ENCODE measurements at regions not wholly inside any gene's neighbourhood (a gene's known extent, or its start where the extent isn't known, plus 50 kb on each side); places are given as distances from the start of the nearest gene placed in this dataset.

- Histone ChIP-seq H3K27ac (ENCODE audit: insufficient read depth, low read length) (no peak overlapping the region), H3K9ac (ENCODE audit: insufficient read depth, low read length) (no peak overlapping the region), H3K36me3 (ENCODE audit: control insufficient read depth, insufficient read depth, low read length) (no peaks in the 10 kb centered on the region), H4K20me1 (ENCODE audit: control insufficient read depth, extremely low read depth, insufficient read depth, low read length) (no peaks in the 10 kb centered on the region), H3K4me1 (ENCODE audit: control insufficient read depth, extremely low read depth, insufficient read depth, low read length) (no peaks in the 10 kb centered on the region), H3K9me3 (ENCODE audit: control insufficient read depth, insufficient read depth, low read depth, low read length) (no peaks in the 10 kb centered on the region), H3K79me2 (ENCODE audit: control insufficient read depth, insufficient read depth, low read length) (no peaks in the 10 kb centered on the region), H2AFZ (ENCODE audit: low read length) (no peak overlapping the region), H3K4me2 (ENCODE audit: extremely low read depth, insufficient read depth, low read length) (no peak overlapping the region), H3K27me3 (ENCODE audit: control insufficient read depth, insufficient read depth, low read length) (no peaks in the 10 kb centered on the region), H3K4me3 (replicated peaks in 1 of 4; ENCODE audit: control extremely low read depth in 1 of 4, insufficient read depth in 1 of 4, low read depth in 3 of 4, low read length in 4 of 4) (no peak overlapping the region)
- TF ChIP-seq EZH2 (IDR thresholded peaks at IDR 0.05; ENCODE audit: low read length, missing control alignments) (no peak), CTCF (conservative IDR thresholded peaks at IDR 0.05 in 1 of 2, IDR thresholded peaks at IDR 0.05 in 1 of 2; ENCODE audit: low read depth in 1 of 2, low read length in 2 of 2) (no peak)
- DNase-seq (ENCODE audit: low read depth in 2 of 2): no peak
These were observed 139.7 kb upstream of the LRFN2 start for GRCh38 chr6:40726853-40727252.

DNA sequence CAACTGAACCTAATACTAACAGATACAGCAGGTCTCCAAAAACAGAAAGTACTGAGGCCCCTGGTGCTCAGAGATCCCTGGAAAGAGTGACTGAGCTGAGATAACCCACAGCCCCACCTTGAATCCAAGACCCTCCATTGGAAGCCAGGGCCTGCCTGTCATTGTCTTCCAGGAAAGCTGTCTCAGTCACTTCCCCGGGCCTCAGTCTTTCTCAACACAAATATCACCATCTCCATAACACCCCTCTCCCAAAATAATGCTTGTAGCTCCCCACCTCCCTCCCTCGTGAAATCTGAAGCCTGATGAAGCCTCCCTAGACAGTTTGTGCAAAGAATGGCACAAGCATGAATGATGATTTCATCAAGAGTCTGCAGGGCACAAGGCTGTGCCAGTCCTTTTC lies 138.2 kb upstream of the LRFN2 start:
- Histone ChIP-seq H3K9ac (ENCODE audit: insufficient read depth, low read length) (no peak overlapping the region), H3K36me3 (ENCODE audit: control insufficient read depth, insufficient read depth, low read length) (no peaks in the 10 kb centered on the region), H3K9me3 (ENCODE audit: control insufficient read depth, insufficient read depth, low read depth, low read length) (no peaks in the 10 kb centered on the region), H3K79me2 (ENCODE audit: control insufficient read depth, insufficient read depth, low read length) (no peaks in the 10 kb centered on the region), H3K27ac (ENCODE audit: insufficient read depth, low read length) (no peak overlapping the region), H3K4me1 (ENCODE audit: control insufficient read depth, extremely low read depth, insufficient read depth, low read length) (no peaks in the 10 kb centered on the region), H4K20me1 (ENCODE audit: control insufficient read depth, extremely low read depth, insufficient read depth, low read length) (no peaks in the 10 kb centered on the region), H3K4me3 (replicated peaks in 1 of 4; ENCODE audit: control extremely low read depth in 1 of 4, insufficient read depth in 1 of 4, low read depth in 3 of 4, low read length in 4 of 4) (no peak overlapping the region), H3K27me3 (ENCODE audit: control insufficient read depth, insufficient read depth, low read length) (no peaks in the 10 kb centered on the region), H3K4me2 (ENCODE audit: extremely low read depth, insufficient read depth, low read length) (no peak overlapping the region), H2AFZ (ENCODE audit: low read length) (no peak overlapping the region)
- DNase-seq (ENCODE audit: low read depth in 2 of 2): no peak
- TF ChIP-seq CTCF (conservative IDR thresholded peaks at IDR 0.05 in 1 of 2, IDR thresholded peaks at IDR 0.05 in 1 of 2; ENCODE audit: low read depth in 1 of 2, low read length in 2 of 2) (no peak), EZH2 (IDR thresholded peaks at IDR 0.05; ENCODE audit: low read length, missing control alignments) (no peak)

DNA sequence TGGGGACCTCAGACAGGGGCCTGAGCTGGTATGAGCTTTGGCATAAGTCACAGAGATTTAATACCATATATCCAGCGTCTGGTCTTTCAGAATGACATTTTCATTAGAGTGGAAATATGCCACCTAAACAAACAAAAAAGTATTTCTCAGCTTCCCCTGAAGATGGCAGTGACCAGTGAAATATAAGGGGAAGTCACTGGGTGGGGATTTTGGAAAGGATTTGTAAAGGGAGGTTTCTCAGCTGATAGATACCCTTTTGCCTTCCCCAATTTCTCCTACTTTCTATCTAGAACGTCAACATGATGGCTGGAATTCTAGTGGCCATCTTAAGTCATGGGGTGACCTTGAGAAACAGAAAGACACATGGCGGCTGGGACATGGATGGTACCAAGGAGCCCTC lies 137.7 kb upstream of the LRFN2 start:
- H4K20me1 ChIP-seq (ENCODE audit: control insufficient read depth, extremely low read depth, insufficient read depth, low read length): no peaks in the 10 kb centered on the region
- no peak overlapping the region for H3K4me3 ChIP-seq (replicated peaks in 1 of 4; ENCODE audit: control extremely low read depth in 1 of 4, insufficient read depth in 1 of 4, low read depth in 3 of 4, low read length in 4 of 4)
- no peak overlapping the region for H2AFZ ChIP-seq (ENCODE audit: low read length)
- TF ChIP-seq CTCF (conservative IDR thresholded peaks at IDR 0.05 in 1 of 2, IDR thresholded peaks at IDR 0.05 in 1 of 2; ENCODE audit: low read depth in 1 of 2, low read length in 2 of 2) (no peak), EZH2 (IDR thresholded peaks at IDR 0.05; ENCODE audit: low read length, missing control alignments) (no peak)
- H3K4me1 ChIP-seq (ENCODE audit: control insufficient read depth, extremely low read depth, insufficient read depth, low read length): peaks cover 2% of the 10 kb centered on the region
- H3K9ac ChIP-seq (ENCODE audit: insufficient read depth, low read length): no peak overlapping the region
- no peaks in the 10 kb centered on the region for H3K9me3 ChIP-seq (ENCODE audit: control insufficient read depth, insufficient read depth, low read depth, low read length)
- no peaks in the 10 kb centered on the region for H3K79me2 ChIP-seq (ENCODE audit: control insufficient read depth, insufficient read depth, low read length)
- H3K36me3 ChIP-seq (ENCODE audit: control insufficient read depth, insufficient read depth, low read length): no peaks in the 10 kb centered on the region
- H3K4me2 ChIP-seq (ENCODE audit: extremely low read depth, insufficient read depth, low read length): no peak overlapping the region
- H3K27me3 ChIP-seq (ENCODE audit: control insufficient read depth, insufficient read depth, low read length): no peaks in the 10 kb centered on the region
- no peak for DNase-seq (ENCODE audit: low read depth in 2 of 2)
- no peak overlapping the region for H3K27ac ChIP-seq (ENCODE audit: insufficient read depth, low read length)

All from fibroblast of lung (primary cell).